Smooth muscle cell (in vitro differentiated cells): ENCODE measurements at regions not wholly inside any gene's neighbourhood (a gene's known extent, or its start where the extent isn't known, plus 50 kb on each side); places are given as distances from the start of the nearest gene placed in this dataset.

ENCODE experiments used
- DNase-seq: peaks from one replicate; lab custom pipeline; 2025; ENCODE audit not compliant: unreplicated experiment; lab: John Stamatoyannopoulos, UW
- H2AFZ ChIP-seq: fragments of 200-600 bp; sonication (generic); 2 replicates; pipeline ENCODE4 v1.6.0; 2016; ENCODE audit warnings: antibody characterized with exemption, low read depth, mild to moderate bottlenecking
- H3F3A ChIP-seq: fragments of 200-600 bp; sonication (generic); 2 replicates; pipeline ENCODE4 v1.6.0; 2017; ENCODE audit warnings: antibody characterized with exemption, low read depth
- H3K27ac ChIP-seq: fragments of 200-600 bp; sonication (generic); 2 replicates; pipeline ENCODE4 v1.5.1; 2016; ENCODE audit warnings: low read depth, mild to moderate bottlenecking
- H3K27me3 ChIP-seq: fragments of 200-600 bp; sonication (generic); 2 replicates; pipeline ENCODE4 v1.6.1; 2016; ENCODE audit warnings: low read depth, mild to moderate bottlenecking
- H3K36me3 ChIP-seq: fragments of 200-600 bp; sonication (generic); 2 replicates; pipeline ENCODE4 v1.5.1; 2016; ENCODE audit warnings: low read depth
- H3K4me1 ChIP-seq: fragments of 200-600 bp; sonication (generic); 2 replicates; pipeline ENCODE4 v1.5.1; 2016; ENCODE audit warnings: low read depth
- H3K4me2 ChIP-seq: fragments of 200-600 bp; sonication (generic); 2 replicates; pipeline ENCODE4 v1.6.0; 2016; ENCODE audit warnings: mild to moderate bottlenecking
- H3K4me3 ChIP-seq: fragments of 200-600 bp; sonication (generic); 2 replicates; pipeline ENCODE4 v1.5.1; 2016; ENCODE audit warnings: mild to moderate bottlenecking
- H3K79me2 ChIP-seq: fragments of 200-600 bp; sonication (generic); 2 replicates; pipeline ENCODE4 v1.6.0; 2016; ENCODE audit warnings: low read depth, mild to moderate bottlenecking
- H3K9ac ChIP-seq: fragments of 200-600 bp; sonication (generic); 2 replicates; pipeline ENCODE4 v1.6.0; 2016; ENCODE audit warnings: low read depth
- H3K9me3 ChIP-seq: fragments of 200-600 bp; sonication (generic); replicated peaks from 2 replicates; pipeline ENCODE4 v1.5.1; 2016; ENCODE audit warnings: low read depth
- H4K20me1 ChIP-seq: fragments of 200-600 bp; sonication (generic); 2 replicates; pipeline ENCODE4 v1.6.0; 2016; ENCODE audit warnings: low read depth
- CTCF ChIP-seq: fragments of 200-600 bp; sonication (generic); IDR thresholded peaks from 2 replicates; pipeline ENCODE4 v1.5.1; 2017; ENCODE audit warnings: borderline replicate concordance, mild to moderate bottlenecking, antibody characterized with exemption; ENCODE audit not compliant: insufficient read depth, poor library complexity, severe bottlenecking
- WGBS: methylation state at CpG from one replicate; pipeline ENCODE4 v1.1.7; 2016; ENCODE audit warnings: low lambda C conversion rate; 5-methylcytosine and 5-hydroxymethylcytosine counted together

GRCh38 chr15:25224396-25224795 is 214.4 kb downstream of the UBE3A start:
- Histone ChIP-seq H3K27me3 (no peaks in the 10 kb centered on the region), H4K20me1 (no peaks in the 10 kb centered on the region), H2AFZ (no peak overlapping the region), H3K79me2 (no peaks in the 10 kb centered on the region), H3F3A (no peaks in the 10 kb centered on the region), H3K4me2 (no peak overlapping the region), H3K4me3 (no peak overlapping the region), H3K4me1 (no peaks in the 10 kb centered on the region), H3K9ac (no peak overlapping the region), H3K36me3 (no peaks in the 10 kb centered on the region), H3K9me3 (no peaks in the 10 kb centered on the region), H3K27ac (no peak overlapping the region)
- TF ChIP-seq CTCF = no peak
- WGBS = 92% methylated on average over 5 of the region's 5 CpGs
- DNase-seq = no peak

- H3K27me3 ChIP-seq = no peaks in the 10 kb centered on the region
- DNase-seq = no peak
- H2AFZ ChIP-seq = no peak overlapping the region
- TF ChIP-seq CTCF = no peak
- peaks cover 6% of the 10 kb centered on the region for H3K9me3 ChIP-seq
- no peaks in the 10 kb centered on the region for H3K79me2 ChIP-seq
- H3F3A ChIP-seq = no peaks in the 10 kb centered on the region
- H3K4me1 ChIP-seq = no peaks in the 10 kb centered on the region
- no peak overlapping the region for H3K27ac ChIP-seq
- H3K4me3 ChIP-seq = no peak overlapping the region
- no peak overlapping the region for H3K9ac ChIP-seq
- no peaks in the 10 kb centered on the region for H3K36me3 ChIP-seq
- H4K20me1 ChIP-seq = no peaks in the 10 kb centered on the region
- WGBS = 81% methylated on average over 6 of the region's 6 CpGs
- H3K4me2 ChIP-seq = no peak overlapping the region
These were observed 212.5 kb downstream of the UBE3A start for GRCh38 chr15:25226360-25226759.

- no peak overlapping the region for H3K9ac ChIP-seq
- 89% methylated on average over 11 of the region's 11 CpGs for WGBS
- no peaks in the 10 kb centered on the region for H3K27me3 ChIP-seq
- no peaks in the 10 kb centered on the region for H4K20me1 ChIP-seq
- no peaks in the 10 kb centered on the region for H3K4me1 ChIP-seq
- H2AFZ ChIP-seq = no peak overlapping the region
- no peak for TF ChIP-seq CTCF
- H3K4me2 ChIP-seq = no peak overlapping the region
- H3K4me3 ChIP-seq = no peak overlapping the region
- peaks cover 6% of the 10 kb centered on the region for H3K9me3 ChIP-seq
- no peaks in the 10 kb centered on the region for H3K36me3 ChIP-seq
- DNase-seq = no peak
- no peak overlapping the region for H3K27ac ChIP-seq
- no peaks in the 10 kb centered on the region for H3F3A ChIP-seq
- H3K79me2 ChIP-seq = no peaks in the 10 kb centered on the region
These were observed 210.6 kb downstream of the UBE3A start for GRCh38 chr15:25228261-25228660.

- H2AFZ ChIP-seq = no peak overlapping the region
- no peak overlapping the region for H3K27ac ChIP-seq
- H3K36me3 ChIP-seq = no peaks in the 10 kb centered on the region
- DNase-seq = no peak
- H3K4me1 ChIP-seq = no peaks in the 10 kb centered on the region
- no peaks in the 10 kb centered on the region for H4K20me1 ChIP-seq
- no peaks in the 10 kb centered on the region for H3F3A ChIP-seq
- no peak overlapping the region for H3K4me2 ChIP-seq
- 77% methylated on average over 10 of the region's 10 CpGs for WGBS
- H3K9ac ChIP-seq = no peak overlapping the region
- H3K9me3 ChIP-seq = peaks cover 6% of the 10 kb centered on the region
- no peak overlapping the region for H3K4me3 ChIP-seq
- no peaks in the 10 kb centered on the region for H3K27me3 ChIP-seq
- TF ChIP-seq CTCF = no peak
- no peaks in the 10 kb centered on the region for H3K79me2 ChIP-seq
These were observed 208.4 kb downstream of the UBE3A start for GRCh38 chr15:25230442-25230841.
